ENCODE measurements at regions not wholly inside any gene's neighbourhood (a gene's known extent, or its start where the extent isn't known, plus 50 kb on each side); places are given as distances from the start of the nearest gene placed in this dataset.
"Not testable (repeated sequence)": the region's sequence is repeated elsewhere in the genome, so short reads cannot be mapped to it uniquely, and the experiment has no call there.

DNA sequence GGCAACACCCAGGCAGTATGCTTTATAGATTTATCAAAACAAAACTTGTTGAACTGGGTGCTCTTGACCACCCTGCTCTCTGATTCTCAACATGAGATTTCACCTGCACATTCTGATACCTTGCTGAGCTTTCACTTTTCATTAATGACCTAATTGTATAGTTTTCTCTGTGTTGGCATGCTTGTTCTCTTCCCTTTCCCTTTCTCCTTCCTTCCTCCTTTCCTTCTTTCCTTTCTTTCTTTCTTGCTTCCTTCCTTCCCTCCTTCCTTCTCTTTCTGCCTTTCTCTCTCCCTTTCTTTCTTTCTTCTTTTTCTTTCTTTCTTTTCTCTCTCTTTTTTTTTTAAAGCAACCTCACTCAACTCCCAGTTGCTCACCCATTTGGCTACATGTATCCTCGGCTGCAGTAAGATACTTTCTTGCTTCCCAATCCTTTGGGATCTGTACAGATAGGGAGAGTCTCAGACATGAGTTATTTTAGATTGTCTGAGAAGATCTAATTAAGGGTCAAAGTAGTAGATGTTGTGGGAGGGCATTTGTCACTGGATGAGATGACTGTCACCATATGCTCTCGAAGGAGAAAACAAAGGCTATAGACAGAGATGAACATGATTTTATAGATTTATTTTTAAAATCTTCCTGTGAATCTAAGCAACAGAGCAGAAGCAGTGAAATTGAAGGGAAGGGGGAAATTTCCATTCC lies 458.0 kb downstream of the USP25 start:
- DNase-seq = no peak

DNA sequence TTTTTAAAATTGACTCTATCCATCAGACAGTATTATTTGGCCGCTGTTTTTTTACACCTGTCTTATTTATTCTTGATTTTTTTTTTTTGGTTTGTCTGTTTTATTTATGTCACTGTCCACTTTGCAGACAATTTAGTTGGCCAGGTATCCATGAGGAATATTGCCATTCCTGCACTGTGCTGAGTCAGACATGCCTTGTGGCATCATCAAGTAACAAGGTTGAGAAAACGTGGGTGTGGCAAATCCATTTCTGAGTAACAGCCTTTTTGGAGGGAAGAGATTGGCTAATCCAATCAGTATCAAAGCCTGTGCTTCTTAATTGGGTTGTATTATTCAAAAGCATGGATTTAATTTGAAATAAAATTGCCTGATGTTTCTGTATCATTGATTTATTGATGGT lies 463.1 kb downstream of the USP25 start:
- no peak for DNase-seq

DNA sequence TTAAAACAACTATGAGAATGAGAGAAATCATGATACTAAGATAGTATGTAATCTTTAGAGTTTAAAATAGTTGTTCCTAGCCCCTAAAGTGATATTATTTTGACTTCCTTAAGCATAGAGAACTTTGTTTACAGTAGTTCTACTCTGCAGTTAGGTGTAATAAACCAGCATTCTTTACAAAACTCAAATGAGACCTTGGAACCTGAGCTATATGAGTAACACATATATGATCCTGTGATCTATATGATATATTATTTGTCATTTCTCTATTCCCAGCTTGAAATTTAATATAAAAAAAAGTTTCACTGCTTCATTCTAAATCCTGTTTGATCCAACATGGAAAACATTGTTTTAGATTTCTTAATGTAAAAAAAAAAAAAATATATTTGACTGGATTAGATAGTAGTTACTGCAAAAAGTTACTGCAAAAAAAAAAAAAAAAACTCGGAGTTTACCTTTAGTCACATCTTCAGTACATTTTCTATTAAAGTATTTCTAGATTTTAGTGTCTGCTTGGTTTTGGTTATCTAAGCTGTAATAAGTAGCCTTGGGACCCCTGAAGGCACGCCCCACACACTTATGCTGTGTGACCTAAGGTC lies 463.8 kb downstream of the USP25 start:
- DNase-seq = no peak

GRCh38 chr21:16194095-16194787 lies 464.5 kb downstream of the USP25 start:
- DNase-seq = no peak

- DNase-seq = no peak
These were observed 465.2 kb downstream of the USP25 start for GRCh38 chr21:16194788-16195537.

GRCh38 chr21:16195538-16195910 lies 465.7 kb downstream of the USP25 start:
- DNase-seq = no peak

DNA sequence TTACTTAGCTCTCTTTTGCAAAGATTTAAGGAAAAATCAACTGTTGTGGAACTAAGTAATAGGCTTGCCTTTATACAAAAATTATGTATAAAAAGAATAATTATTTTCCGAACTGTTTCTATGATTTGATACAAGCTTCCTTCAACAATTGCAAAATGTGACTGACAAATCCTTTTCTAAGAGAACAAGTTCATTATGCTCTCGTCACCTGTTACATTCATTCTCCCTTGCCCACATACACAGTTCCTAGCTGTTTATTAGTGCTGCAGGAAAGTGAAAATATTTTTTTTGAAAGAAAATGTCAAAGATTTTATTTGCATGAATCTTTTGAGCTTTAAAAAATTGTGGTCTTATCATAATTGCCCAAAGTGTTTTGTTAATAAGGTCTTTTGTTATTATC lies 466.2 kb downstream of the USP25 start:
- no peak for DNase-seq

DNA sequence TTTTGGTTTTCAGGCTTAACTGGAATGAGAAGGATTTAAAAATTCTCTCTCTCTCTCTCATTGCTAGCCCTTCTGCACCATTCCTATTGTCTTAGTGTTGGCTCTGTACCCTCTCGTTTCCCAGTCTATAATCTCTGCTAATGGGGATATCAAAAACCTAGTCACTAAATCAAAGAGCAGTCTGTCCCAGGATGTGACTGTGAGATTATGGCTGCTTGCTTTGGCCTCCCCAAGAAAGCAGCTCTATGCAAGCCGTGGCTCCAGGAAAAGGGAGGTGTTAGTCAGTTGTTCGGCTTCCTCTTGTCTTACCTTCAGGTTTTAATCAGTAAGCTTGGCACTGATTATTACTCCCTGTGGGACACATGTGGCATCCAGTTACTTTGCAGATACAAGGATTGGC lies 468.8 kb downstream of the USP25 start:
- DNase-seq = no peak

DNA sequence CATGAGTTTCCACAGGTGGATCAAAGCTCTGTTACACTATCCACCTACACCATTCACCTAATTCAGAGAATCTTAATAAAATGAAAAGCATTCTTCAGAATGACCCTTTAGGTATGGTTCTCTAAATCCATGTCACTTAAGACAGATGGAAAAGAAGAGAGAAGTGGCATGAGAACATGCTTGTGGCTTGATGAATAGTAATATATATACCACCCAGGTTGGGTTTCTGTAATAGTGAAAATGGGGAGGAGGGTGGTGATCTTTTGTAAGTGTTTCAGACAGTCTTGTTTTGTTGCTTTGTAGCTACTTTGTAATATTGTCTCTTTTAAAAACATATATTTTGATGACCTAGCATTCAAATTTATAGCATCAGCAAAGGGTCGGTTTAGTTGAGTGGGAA lies 469.8 kb downstream of the USP25 start:
- DNase-seq = no peak

GRCh38 chr21:16201718-16202117 lies 471.9 kb downstream of the USP25 start:
- no peak for DNase-seq

GRCh38 chr21:16205527-16205926 lies 475.7 kb downstream of the USP25 start:
- DNase-seq = no peak

DNA sequence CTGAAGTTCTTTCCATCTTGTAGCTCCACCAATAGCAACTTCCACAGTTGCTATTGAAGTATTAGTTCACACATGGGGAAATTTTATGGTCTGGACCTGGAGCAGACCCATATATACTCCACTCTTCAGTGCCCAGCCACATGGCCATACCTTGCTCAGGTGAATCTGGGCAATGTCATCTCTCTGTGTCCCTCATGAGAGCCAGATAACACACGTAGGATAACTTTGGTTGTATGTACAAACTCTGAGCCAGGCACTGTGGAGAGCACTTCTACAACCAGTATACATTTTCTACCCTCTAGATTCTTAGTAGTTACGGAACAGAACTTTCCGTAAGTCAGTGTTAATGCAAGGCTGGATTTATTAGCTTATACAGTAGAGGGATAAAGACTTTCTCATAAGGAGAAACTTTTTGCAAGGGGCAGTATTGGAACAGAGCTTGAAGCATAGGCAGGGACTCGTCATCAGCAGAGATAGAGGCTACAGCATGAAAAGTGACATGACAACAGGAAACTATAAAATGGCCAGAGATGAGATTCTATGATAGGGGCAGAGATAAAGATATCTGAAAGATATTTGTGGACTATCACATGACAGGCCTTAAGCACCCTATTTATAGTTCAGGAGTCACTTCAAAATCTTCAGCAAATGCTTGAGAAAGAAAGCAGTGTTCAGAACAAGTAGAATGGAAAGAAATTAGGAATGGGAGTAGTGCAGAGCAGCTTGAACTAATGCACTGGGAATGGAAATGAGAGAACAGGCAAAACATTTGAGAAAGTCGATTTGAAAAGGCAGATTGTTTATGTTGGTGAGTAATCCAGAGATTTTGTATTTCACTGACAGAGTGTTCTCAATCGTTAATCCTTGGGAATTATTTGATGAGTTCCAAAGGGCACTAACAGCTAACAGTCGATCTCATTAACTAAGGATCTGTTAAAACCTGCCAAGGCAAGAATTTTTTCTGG lies 481.8 kb downstream of the USP25 start:
- no peak for DNase-seq

GRCh38 chr21:16213518-16213917 lies 483.7 kb downstream of the USP25 start:
- DNase-seq = no peak

- DNase-seq = no peak
These were observed 485.4 kb downstream of the USP25 start for GRCh38 chr21:16215193-16215592.

DNA sequence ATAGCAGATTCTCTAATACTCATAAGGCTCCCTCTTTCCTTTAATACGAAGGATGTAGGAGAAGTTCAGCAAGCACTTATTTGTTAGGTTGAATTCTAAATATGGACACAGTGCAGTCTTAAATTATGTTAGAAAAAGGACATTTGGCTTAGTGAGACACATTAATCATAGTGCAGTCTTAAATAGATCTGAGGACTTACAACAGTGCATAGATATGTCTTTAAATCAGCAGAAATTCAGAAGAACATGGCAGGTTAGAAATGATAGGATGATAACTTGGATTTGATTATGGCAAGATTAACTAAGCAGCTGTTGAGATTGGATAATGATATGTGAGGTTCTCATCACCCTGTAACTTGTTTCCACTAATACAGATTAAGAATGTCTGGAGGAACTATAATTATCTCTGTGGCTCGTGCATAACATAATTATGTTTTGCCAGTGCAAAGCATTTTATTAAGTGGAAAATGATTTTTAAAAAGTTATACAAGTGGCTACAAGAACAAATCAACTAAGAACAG lies 485.9 kb downstream of the USP25 start:
- DNase-seq = no peak

DNA sequence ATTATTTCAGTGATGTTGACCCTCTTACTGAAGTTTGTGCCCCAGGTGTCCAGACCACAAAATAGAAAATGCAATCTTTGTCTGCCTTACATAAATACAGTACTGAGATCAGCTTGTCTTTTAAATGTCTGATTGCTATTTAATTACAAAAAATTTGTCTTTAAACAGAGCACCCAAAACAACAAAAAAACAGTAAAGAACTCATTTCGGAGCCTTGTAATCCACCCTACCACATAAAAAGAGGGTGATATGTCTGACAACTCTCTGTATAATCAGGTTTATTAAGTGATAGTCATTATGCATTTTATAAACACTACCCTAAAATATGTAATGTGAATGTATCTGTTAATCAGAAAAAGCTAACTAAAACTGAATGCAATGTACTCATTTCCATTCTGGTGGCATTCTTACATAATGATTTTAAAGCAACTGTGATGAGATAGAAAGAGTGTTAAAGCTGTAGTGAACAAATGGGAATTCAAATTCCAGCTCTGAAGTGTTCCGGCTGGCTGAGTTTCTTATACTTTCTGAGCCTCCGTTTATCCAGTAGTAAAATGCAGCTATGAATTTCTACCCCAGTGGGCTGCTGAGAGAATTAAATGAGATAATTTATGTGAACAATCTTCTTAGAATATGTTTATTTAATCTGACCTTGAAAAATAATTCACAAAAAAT lies 486.6 kb downstream of the USP25 start:
- DNase-seq = no peak

GRCh38 chr21:16218682-16219343 lies 489.0 kb downstream of the USP25 start:
- DNase-seq = no peak

DNA sequence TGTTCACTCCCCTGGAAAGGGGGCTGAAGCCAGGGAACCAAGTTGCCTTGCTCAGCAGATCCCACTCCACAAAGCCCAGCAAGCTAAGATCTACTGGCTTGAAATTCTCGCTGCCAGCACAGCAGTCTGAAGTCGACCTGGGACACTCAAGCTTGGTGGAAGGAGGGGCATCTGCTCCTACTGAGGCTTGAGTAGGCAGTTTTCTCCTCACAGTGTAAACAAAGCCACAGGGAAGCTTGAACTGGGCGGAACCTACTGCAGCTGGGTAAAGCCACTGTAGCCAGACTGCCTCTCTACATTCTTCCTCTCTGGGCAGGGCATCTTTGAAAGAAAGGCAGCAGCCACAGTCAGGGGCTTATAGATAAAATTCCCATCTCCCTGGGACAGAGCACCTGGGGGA lies 495.0 kb downstream of the USP25 start:
- DNase-seq = not testable (repeated sequence)

- DNase-seq = no peak
These were observed 510.0 kb downstream of the USP25 start for GRCh38 chr21:16239659-16240265.

- DNase-seq = no peak
These were observed 511.2 kb downstream of the USP25 start for GRCh38 chr21:16241016-16241415.
